CD1c-positive myeloid dendritic cell (primary cell): ENCODE measurements at regions not wholly inside any gene's neighbourhood (a gene's known extent, or its start where the extent isn't known, plus 50 kb on each side); places are given as distances from the start of the nearest gene placed in this dataset.
"Not testable (repeated sequence)": the region's sequence is repeated elsewhere in the genome, so short reads cannot be mapped to it uniquely, and the experiment has no call there.

Source experiments
- DNase-seq: peaks from one replicate; pipeline ENCODE4 v3.0.0-alpha.2; 2016; ENCODE audit errors: extremely low spot score

DNA sequence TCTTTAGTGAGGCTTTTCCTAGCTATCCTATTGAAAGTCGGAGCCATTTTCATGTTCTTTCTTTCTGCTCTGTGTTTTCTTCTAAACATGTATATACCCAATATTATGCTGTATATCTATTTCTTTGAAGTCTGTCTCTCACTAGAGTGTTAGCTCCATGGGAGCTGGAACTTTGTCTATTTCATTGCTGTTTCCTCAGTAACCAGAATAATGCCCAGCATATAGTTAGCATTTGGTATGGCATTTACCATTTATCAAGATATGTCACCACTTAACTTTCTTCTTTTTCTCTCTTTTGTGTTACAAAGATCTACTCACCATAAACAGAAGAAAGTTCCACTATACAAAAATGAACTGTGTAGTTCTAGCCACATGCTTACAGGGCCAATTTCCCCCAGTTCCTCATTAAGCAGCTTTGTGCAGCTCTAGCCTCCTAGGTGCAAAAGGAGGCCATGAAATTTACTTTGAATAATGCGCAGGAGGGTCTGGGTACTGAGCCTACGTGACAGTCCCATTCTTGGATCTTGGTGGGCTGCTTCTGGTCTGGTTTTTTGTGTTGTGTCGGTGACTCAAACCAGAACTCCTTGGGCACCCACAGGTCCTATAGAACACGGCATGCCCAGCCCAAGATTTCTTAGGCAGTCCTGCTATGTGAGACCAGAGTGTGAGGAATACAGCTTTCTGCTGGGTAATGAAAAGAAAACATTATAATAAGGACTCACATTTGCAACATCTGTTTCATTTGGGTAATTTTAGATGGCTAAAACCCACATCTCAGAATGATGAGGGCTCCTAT lies 302.3 kb upstream of the IGFBP7 start:
- DNase-seq: no peak

DNA sequence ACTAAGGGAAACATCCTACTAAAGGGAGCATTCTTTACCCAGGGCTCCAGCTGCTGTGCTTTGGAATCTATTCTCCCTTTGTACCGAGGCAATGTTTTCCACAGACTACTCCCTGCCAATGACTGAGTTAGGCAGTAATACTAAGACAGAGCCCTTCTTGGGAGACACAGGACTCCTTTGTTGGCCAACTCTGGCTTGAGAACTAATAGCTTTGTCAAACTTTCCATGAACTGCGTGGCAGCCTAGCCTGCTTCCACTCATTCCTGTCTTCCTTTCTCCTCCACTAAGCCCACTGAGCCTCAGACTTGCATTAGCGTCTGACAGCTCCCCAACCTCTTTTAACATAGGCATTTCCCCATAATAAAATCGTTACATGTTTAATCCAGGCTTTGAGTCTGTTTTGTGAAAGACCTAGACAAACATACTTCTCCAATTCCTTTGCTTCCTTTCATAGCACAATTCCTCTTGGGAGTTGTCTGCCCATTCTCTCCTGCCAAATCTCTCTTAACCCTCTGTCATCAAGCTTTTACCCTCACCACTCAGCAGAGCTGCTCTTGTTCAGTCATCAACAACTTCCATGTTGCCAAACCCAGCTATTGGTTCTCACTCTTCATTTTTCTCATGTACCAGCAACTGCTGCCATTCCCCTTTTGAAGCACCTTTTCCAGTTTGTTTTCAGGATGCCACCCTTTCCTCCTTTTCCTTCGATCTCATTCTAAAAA lies 300.3 kb upstream of the IGFBP7 start:
- DNase-seq: no peak

DNA sequence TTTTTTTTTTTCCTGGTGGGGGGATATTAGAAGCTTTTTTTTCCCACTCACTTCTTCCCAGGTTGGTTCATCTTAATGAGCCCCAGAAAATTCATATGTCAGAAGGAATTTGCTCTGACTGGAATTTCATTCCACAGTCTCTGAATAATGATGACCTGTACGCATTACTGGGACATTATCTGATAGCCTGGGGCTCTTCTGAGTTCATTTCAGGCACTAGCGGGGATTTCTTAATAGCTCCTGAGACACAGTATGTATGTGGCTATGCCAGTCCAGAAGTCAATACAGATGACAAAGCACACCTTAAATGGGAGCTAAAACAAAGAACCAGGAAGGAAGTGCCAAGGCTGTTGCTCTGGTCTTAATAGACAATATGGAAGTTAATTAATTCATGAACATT lies 295.2 kb upstream of the IGFBP7 start:
- no peak for DNase-seq

DNA sequence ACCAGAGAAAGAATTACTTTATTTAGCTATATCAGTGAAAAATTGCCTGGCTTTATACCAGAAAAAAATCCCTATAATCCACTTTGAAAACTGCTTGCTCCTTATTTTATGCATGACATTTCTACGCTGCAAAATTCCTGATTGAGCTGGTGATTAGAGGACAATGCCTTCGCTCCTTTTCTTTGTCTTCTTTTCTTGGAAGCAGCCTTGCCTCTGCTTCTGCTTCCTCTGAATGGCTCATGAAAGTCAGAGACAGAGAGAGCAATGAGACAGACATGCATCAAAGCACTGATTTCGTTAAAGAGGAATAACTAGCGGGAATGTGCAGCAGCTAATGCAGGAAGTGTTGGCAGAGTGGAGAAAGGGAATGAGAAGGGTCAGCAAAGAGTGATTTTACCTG lies 294.3 kb upstream of the IGFBP7 start:
- DNase-seq: no peak

DNA sequence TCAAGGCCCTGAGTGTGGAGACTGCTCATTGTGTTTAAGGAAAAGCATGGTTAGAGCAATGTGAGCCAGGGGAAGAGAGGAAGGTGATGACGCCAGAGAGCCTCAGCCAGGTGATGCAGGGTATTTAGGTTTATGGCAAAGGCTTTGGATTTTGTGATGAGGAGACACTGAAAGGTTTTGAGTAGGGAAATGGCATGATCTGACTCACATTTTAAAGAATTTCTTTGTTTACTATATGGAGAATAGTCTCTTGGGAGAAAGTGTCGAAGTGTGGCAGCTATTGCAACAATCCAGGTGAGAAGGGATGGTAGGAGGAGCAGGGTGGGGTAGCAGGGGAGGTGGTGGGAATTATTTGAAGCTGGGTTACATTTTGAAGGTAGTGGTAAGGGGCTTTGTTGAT lies 293.4 kb upstream of the IGFBP7 start:
- no peak for DNase-seq

DNA sequence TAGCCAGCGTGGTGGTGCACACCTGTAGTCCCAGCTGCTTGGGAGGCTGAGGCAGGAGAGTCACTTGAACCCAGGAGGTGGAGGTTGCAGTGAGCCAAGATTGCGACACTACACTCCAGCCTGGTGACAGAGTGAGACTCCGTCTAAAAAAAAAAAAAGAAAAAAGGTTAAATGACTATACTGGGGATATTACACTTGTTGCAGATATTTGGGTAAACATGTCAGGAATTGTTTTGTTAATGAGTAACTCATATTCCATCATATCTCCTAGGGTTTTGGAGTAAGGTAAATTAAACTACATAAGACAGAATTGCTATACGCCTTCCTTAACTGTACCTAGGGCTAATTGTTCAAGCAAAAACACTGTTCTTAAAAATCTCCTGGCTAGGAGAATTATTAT lies 291.4 kb upstream of the IGFBP7 start:
- DNase-seq: no peak

DNA sequence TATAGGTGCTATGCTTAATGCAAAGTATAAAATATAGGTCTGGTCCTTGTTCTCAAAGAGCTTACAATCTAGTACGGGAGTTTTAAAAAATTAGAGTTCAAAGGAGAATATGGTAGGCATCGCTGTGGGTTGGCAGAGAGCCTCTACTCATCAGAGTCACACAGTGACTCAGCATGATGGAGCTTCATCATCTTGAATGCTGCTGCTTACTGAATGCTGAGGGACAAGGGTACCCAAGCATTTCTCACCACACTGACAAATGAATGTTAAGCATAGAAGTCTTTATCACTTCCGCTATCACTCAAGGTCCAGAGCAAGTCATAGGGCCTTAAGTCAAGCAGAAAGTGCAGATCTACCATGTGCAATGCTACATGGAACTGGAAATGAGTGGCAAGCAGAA lies 268.6 kb upstream of the IGFBP7 start:
- DNase-seq: no peak

DNA sequence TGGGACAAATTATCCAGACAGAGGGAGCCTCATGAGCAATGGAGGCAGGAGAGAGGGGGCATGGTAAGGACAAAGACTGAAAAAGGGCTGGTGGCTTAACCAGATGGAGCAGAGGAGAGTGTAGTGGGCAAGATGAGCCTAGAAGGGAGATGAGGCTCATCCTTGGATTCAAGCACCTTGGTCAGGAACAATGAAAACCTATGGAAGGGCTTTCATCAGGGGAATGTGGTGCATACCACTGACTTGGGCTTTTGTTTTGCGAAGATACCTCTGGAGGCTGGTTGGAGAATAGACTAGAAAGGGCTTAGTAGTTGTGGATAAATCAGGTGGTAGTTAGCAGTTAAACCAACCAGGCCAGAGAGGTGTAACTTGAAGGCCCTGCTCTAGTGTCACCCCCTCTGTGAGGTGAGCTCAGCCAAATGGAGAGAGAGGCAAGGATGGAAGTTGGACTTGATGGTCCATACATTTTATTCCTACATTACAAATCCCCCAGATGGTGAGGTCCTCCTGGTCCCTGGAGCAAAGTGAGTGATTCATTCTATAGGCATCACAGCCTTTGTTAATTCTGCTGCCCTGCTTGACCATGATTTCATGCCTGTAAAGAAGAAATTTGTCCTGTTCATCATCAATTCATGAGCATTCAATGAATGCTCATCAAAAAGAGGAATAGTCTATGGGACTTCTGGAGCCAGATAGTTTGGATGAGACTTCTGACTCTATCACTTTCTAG lies 264.8 kb upstream of the IGFBP7 start:
- DNase-seq: no peak

DNA sequence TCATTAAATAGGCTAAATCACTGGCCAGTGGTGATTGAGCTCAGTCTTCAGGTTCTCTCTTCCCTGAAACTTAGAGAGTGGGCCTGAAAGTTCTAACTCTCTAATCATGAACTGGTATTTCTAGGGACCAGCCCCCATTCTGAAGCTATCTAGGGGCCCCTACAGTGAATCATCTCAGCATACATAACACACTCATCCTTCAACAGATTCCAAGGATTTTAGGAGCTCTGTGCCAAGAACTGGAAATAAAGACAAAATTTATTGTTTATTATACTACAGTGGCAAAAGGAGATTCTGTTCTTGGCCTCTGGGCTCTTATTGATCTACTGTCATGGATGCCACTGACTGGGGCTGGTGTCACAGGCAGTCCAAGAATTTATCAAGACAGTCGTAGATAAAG lies 263.8 kb upstream of the IGFBP7 start:
- DNase-seq: no peak

DNA sequence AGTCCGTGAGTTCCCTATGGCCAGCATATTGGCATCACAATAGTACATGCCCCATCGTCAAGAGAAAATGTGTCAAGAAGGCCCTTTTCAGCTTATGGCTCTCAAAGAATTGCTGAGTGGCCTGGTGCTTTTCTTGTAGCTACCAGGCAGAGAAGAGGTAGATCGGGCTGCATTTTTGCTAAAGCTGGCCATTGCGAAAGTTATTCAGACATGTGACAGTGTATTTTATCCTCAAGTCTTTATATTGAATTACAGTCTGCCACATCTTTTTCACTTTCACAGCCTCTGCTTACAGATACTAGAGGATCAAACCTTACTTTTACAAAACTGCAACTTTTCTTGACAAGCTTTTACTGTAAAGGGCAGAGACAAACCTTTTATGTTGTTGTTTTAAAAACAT lies 261.5 kb upstream of the IGFBP7 start:
- no peak for DNase-seq

DNA sequence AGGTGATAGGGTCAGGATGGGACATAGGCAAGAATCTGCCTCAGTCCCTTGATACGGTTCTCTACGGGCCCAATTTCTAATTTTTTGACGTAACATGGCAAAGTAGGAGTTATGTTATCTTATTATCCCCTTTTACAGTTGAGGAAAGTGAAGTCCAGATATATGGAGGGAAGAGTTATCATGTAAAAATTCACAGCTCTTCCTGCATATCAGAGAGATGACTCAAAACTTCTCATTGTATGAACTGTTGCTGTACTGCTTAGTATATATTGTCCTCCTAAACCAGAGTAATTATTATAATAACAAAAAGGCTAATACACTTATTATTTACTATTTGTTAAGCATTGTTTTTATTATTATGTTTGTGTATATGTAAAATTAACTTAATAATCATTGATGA lies 260.5 kb upstream of the IGFBP7 start:
- DNase-seq: no peak

DNA sequence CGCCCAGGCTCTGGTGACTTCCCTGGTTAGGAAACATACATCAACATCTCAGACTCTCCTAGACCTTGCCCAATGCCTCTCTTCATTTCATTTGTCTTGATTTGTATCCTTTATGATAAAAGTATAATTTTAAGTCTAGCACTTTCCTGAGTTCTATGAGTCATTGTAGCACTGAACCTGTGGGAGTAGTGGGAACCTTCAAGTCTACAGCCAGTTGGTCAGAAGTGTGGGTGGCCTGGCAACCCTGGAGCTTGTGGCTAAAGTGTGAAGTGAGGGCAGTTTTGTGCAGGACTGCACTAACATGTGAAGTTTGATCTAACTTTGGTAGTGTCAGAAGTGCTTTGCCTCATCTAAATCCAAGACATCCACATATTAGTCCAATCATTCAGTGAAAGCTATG lies 259.3 kb upstream of the IGFBP7 start:
- DNase-seq: no peak

DNA sequence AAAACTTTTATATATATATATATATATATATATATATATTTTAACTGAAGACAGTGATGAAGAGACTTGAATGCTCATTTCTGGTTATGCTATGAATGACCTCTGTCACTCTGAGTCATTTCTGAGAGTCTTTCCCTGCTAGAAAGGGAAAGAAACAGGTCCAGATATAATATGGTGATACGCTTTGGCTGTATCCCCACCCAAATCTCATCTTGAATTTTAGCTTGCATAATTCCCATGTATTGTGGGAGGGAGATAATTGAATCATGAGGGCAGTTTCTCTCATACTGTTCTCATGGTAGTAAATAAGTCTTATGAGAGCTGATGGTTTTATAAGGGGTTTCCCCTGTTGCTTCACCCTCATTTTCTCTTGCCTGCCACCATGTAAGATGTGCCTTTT lies 254.1 kb upstream of the IGFBP7 start:
- DNase-seq: no peak

DNA sequence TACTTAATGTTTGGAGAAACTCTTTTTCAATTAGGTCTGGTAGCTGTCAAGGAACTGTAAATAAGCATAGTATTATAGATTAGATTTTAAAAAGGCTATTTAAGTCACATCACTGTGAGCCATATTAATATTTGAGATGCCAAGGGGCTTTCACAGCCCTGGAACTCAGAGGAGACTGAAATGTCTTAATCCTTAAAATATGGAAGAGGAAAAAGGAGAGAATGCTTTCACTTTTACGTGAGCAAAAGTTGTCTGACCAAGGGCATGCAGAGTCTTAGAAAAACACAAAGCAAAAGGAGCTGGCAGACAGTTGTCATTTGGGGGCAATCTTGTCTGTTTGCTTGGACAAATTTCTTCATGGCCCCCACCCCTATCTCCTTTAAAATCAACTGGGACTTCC lies 253.2 kb upstream of the IGFBP7 start:
- no peak for DNase-seq

DNA sequence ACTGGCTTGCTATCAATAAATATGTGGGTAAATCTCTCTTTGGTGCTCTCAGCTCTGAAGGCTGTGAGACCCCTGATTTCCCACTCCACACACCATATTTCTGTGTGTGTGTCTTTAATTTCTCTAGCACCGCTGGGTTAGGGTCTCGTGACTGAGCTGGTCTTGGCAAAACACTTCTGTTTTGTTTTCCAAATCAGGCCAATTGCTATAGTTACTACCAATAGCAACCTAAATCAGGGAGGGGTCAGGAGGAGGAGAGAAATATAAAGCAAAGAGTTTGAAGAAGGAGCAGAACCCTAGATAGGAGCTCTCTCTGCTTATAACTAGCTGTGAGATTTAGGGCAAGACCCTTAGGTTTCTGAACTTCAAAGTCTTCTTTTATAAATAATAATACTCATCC lies 250.5 kb upstream of the IGFBP7 start:
- DNase-seq: no peak

DNA sequence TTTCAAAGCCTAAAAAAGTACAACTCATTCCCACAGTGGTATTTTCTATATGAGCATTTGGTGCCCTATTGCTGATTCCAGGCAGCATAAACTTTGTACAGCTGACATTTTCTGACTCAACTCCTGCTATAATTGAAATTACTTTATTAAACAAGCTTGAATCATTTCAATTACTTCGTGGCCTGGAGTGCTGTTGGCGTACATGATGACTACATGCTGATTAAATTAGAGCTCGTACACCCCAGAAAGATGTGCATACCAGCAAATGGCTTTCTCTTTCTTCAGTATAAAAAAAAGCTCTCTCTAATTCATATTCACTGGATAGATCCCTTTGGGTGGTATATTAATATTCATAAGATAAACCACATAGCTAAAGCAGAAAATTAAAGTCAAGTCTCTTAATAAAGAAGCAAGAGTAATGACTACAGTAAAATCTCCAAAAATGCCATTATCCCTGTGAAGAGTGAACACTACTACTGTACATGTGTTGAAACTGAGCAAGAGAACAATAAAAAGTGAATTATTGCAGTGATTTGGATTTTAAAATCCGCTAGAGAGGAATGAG lies 245.0 kb upstream of the IGFBP7 start:
- no peak for DNase-seq

DNA sequence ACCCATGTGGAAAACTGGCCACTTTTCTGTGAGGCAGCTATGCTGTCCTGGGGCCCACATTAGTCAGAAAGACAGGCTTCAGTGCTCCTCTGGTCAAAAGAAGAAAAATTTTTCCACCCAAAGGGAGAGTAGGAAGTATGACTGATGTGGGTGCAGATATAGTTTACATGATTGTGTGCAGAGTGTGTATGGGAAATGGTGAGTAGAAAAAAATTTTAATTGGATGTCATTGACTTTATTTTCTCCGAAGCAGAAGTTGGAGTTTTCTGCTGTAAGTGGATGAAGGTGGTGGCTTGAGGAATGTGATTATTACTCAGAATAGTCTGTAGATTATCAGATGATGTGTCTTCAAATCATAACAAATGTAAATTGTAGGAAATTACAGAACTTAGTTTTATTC lies 241.5 kb upstream of the IGFBP7 start:
- no peak for DNase-seq

DNA sequence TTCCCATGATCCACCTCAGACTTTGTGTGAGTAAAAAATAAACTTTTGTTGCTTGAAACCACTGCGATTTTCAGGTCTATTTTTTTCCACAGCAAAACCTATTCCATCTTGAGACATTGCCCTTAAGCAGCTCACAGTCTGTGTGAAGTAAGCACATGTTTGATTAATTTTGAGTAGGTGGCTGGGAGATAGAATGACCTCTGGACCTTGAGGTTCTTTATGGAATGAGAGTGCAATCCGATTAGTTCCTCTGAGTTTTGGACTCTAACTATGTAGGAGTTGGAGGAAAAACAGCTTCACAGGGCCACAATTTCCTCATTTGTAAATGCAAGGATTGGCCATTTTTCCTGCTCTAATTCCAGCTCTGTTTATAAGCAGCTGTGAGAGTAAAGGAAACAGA lies 234.1 kb upstream of the IGFBP7 start:
- no peak for DNase-seq

DNA sequence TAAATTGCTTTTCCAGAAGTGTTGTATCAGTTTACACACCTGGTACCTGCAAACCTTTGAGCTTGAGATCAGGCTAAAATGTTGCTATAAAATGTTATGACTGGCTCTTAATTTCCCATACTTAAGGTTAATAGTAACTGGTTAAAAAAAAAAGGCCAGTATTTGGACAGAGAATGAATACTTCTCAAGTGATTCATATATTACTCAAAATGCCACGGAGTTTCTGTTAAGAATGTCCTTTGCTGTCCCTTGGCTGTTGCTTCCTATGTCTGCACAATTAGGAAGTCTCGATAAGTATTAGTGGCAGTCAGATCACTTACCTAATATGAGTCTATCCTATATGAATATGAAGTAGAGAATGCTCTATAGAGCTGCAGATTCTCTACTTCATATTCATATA lies 232.2 kb upstream of the IGFBP7 start:
- DNase-seq: no peak

DNA sequence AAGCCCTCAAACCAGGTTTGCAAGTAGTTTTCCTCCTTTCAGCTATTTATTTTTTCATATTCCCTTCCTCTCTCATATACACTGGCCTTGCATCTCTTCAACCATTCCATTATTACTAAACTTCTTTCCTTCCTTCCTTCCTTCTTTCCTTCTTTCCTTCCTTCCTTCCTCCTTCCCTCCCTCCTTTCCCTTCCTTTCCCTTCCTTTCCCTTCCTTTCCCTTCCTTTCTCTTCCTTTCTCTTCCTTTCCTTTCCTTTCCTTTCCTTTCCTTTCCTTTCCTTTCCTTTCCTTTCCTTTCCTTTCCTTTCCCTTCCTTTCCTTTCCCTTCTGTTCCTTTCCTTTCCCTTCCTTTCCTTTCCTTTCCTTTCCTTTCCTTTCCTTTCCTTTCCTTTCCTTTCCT lies 228.7 kb upstream of the IGFBP7 start:
- DNase-seq: not testable (repeated sequence)

DNA sequence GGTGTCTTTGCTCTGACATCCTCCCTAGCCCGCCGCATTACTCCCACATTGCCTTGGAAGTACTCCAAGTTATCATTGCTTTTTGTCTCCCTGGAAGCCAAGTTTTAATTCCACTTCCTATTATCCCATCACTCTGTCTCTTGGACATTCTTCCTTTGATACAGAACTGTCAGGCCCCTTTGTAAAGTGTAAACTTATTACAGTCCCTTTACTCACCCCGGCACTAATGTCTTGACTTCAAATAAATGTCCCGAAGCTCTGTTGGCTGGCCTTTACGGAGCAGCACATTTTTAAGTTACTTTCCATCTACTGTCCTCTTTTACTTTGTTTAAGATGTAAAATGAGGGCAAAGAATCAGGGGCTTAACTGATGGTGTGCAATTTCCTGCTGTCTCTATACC lies 223.5 kb upstream of the IGFBP7 start:
- DNase-seq: no peak

DNA sequence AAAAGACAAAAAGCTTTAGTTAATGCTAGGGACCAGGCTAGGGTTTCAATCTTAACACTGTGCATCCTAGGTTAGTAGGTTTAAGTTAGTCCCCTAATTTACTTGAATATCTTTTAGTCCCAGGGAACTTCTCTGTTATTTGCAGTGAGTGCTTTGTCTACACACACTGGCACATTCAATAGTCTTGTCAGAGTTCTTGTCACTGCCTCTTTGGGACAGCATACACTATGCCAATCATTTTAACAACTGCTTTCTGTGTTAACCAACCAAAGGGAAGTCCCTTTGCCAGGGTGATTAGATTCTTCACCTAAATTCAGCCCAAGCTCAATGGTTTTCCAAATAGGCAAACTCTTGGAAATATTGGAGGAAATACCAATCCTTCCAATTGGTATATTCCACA lies 221.8 kb upstream of the IGFBP7 start:
- DNase-seq: no peak

DNA sequence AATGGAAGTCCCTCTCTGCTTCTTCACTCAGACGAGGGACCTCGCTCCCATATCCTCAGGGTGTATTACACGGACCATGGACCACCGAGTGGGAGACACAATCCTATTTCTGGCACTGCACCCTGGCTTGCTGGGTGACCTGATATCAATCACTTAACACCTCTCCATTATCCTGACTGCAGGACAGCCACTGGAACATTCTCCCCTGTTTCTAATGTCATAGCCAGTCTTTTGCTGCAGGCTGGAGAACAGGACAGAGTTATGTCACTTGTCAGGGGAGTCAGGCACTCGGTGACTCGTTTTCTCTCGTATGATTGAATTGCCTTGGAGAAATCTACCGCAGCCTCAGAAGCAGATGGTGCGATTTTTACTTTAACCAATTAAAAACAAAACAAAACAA lies 219.1 kb upstream of the IGFBP7 start:
- no peak for DNase-seq
